HG03196 (cell line): ENCODE measurements at regions not wholly inside any gene's neighbourhood (a gene's known extent, or its start where the extent isn't known, plus 50 kb on each side); places are given as distances from the start of the nearest gene placed in this dataset.

ENCODE experiments used
- ATAC-seq: cut with Tn5 transposase; IDR thresholded peaks from one replicate; pipeline ENCODE4 v1.9.1; 2021; ENCODE audit not compliant: unreplicated experiment

GRCh38 chr4:104940927-104941326, 205.7 kb upstream of the TET2 start:
- no peak for ATAC-seq

- ATAC-seq = peak; percentile 62
These were observed 205.0 kb upstream of the TET2 start for GRCh38 chr4:104941661-104942062.

- ATAC-seq = peak; percentile 71
These were observed 203.5 kb upstream of the TET2 start for GRCh38 chr4:104942990-104943743.

- no peak for ATAC-seq
These were observed 202.1 kb upstream of the TET2 start for GRCh38 chr4:104944596-104944995.

- peak; percentile 30 for ATAC-seq
These were observed 182.1 kb upstream of the TET2 start for GRCh38 chr4:104964410-104965175.

- peak; percentile 99 for ATAC-seq
These were observed 180.2 kb upstream of the TET2 start for GRCh38 chr4:104966349-104967033.

- peak; percentile 21 for ATAC-seq
These were observed 179.7 kb upstream of the TET2 start for GRCh38 chr4:104967034-104967401.

GRCh38 chr4:104969394-104970082, 177.1 kb upstream of the TET2 start:
- no peak for ATAC-seq

- no peak for ATAC-seq
These were observed 175.2 kb upstream of the TET2 start for GRCh38 chr4:104971462-104971861.

GRCh38 chr4:104973708-104974107, 173.0 kb upstream of the TET2 start:
- ATAC-seq = no peak

- ATAC-seq = no peak
These were observed 171.1 kb upstream of the TET2 start for GRCh38 chr4:104975617-104976016.

GRCh38 chr4:104976262-104976661, 170.4 kb upstream of the TET2 start:
- ATAC-seq = no peak

- ATAC-seq = no peak
These were observed 167.5 kb upstream of the TET2 start for GRCh38 chr4:104979083-104979760.

- no peak for ATAC-seq
These were observed 163.0 kb upstream of the TET2 start for GRCh38 chr4:104983615-104984179.

GRCh38 chr4:104986306-104986705, 160.4 kb upstream of the TET2 start:
- no peak for ATAC-seq

GRCh38 chr4:104989371-104989770, 157.3 kb upstream of the TET2 start:
- ATAC-seq = no peak

- ATAC-seq = no peak
These were observed 144.4 kb upstream of the TET2 start for GRCh38 chr4:105002278-105002677.

GRCh38 chr4:105014234-105014633, 132.4 kb upstream of the TET2 start:
- ATAC-seq = no peak

GRCh38 chr4:105014635-105015034, 132.0 kb upstream of the TET2 start:
- no peak for ATAC-seq

GRCh38 chr4:105015750-105016149, 130.9 kb upstream of the TET2 start:
- ATAC-seq = no peak
